Lower leg skin (tissue), 3 donors: ENCODE measurements at regions not wholly inside any gene's neighbourhood (a gene's known extent, or its start where the extent isn't known, plus 50 kb on each side); places are given as distances from the start of the nearest gene placed in this dataset.

Source experiments
- CTCF ChIP-seq, 3 donors: fragments of 450-650 bp; IDR thresholded peaks; one replicate each; pipeline ENCODE4 v1.5.1; 2016; ENCODE audit warnings: antibody characterized with exemption in 3 of 3, mild to moderate bottlenecking in 3 of 3, moderate library complexity in 2 of 3
- POLR2A ChIP-seq, 2 donors: fragments of 450-650 bp; IDR thresholded peaks; one replicate each; pipeline ENCODE4 v1.6.1; 2016 to 2017; ENCODE audit warnings: antibody characterized with exemption in 2 of 2, mild to moderate bottlenecking in 1 of 2, moderate library complexity in 1 of 2

GRCh38 chr12:107553211-107553765 is 132.3 kb upstream of the PWP1 start:
- TF ChIP-seq POLR2A (IDR thresholded peaks at IDR 0.05), result no peak
- TF ChIP-seq CTCF (IDR thresholded peaks at IDR 0.05), result no peak
